Panc1 (cell line): ENCODE measurements at regions not wholly inside any gene's neighbourhood (a gene's known extent, or its start where the extent isn't known, plus 50 kb on each side); places are given as distances from the start of the nearest gene placed in this dataset.

Source experiments
- ATAC-seq: fragments of 200-7000 bp; cut with Tn5 transposase; 2 replicates; pipeline ENCODE4 v1.9.1; 2020; ENCODE audit warnings: mild to moderate bottlenecking, moderate library complexity
- BruUV-seq: library from RNA; stranded (reverse); fragments of 400-500 nt; replicated peaks from 2 replicates; lab custom pipeline; 2021; lab: Mats Ljungman, UMichigan
- CTCF ChIA-PET: fragments of 300-600 bp; sonication (Branson Sonifier 250); formaldehyde crosslinking; loops from one replicate; lab custom pipeline; 2022; ENCODE audit warnings: antibody characterized with exemption; lab: Charles Lee
- POLR2A ChIA-PET: fragments of 300-600 bp; sonication (Branson Sonifier 250); formaldehyde crosslinking; loops from one replicate; lab custom pipeline; 2022; ENCODE audit warnings: antibody characterized with exemption; lab: Charles Lee
- DNase-seq: peaks from one replicate; pipeline ENCODE4 v3.0.0-alpha.2; 2010; ENCODE audit warnings: low read depth, low spot score
- H3K27ac ChIP-seq: 2 replicates; pipeline ENCODE4 v1.5.1; 2011; ENCODE audit warnings: mild to moderate bottlenecking, low read length, inconsistent platforms
- H3K27me3 ChIP-seq: fragments of 200-500 bp; sonication (Bioruptor generic); 2 replicates; pipeline ENCODE4 v1.6.0; 2014; ENCODE audit warnings: low read length, inconsistent platforms; ENCODE audit not compliant: control insufficient read depth, insufficient read depth
- H3K36me3 ChIP-seq: fragments of 200-500 bp; sonication (Bioruptor generic); 2 replicates; pipeline ENCODE4 v1.5.1; 2014; ENCODE audit warnings: inconsistent platforms, mild to moderate bottlenecking, low read length, moderate library complexity; ENCODE audit not compliant: control insufficient read depth, insufficient read depth
- H3K4me1 ChIP-seq: 2 replicates; pipeline ENCODE4 v1.5.1; 2011; ENCODE audit warnings: inconsistent platforms, mild to moderate bottlenecking, low read length, moderate library complexity; ENCODE audit not compliant: control insufficient read depth, insufficient read depth
- H3K4me3 ChIP-seq, 2 experiments: 2 replicates each; pipeline ENCODE4 v1.5.1; 2011 to 2012; ENCODE audit warnings: low read depth in 2 of 2, low read length in 2 of 2, mild to moderate bottlenecking in 2 of 2, inconsistent platforms in 1 of 2, moderate library complexity in 1 of 2
- H3K9me3 ChIP-seq: fragments of 200-500 bp; sonication (Bioruptor generic); 2 replicates; pipeline ENCODE4 v1.5.1; 2014; ENCODE audit warnings: low read depth, mild to moderate bottlenecking, inconsistent platforms, low read length, moderate library complexity; ENCODE audit not compliant: control insufficient read depth, insufficient read depth
- CTCF ChIP-seq: fragments of 450-650 bp; IDR thresholded peaks from 2 replicates; pipeline ENCODE4 v1.5.1; 2017; ENCODE audit warnings: mild to moderate bottlenecking
- POLR2AphosphoS5 ChIP-seq: IDR thresholded peaks from 2 replicates; pipeline ENCODE4 v1.6.1; 2012; ENCODE audit warnings: mild to moderate bottlenecking, low read depth, low read length, moderate library complexity
- REST ChIP-seq, 2 experiments: IDR thresholded peaks; 2 replicates each; pipeline ENCODE4 v1.6.1; 2011 to 2012; ENCODE audit warnings: low read depth in 2 of 2, control low read depth in 1 of 2, low read length in 1 of 2, mild to moderate bottlenecking in 1 of 2, moderate library complexity in 1 of 2; ENCODE audit not compliant: insufficient read depth in 1 of 2
- SIN3A ChIP-seq: IDR thresholded peaks from 2 replicates; pipeline ENCODE4 v1.6.1; 2012; ENCODE audit warnings: low read depth, mild to moderate bottlenecking, low read length, moderate library complexity, borderline replicate concordance; ENCODE audit not compliant: insufficient read depth
- TCF7L2 ChIP-seq: IDR thresholded peaks from 2 replicates; pipeline ENCODE4 v1.6.1; 2011; ENCODE audit warnings: mild to moderate bottlenecking, low read depth, low read length, inconsistent platforms
- in situ Hi-C: cut with HindIII; loops from 2 replicates; pipeline ENCODE4 v1.10.0; 2016; ENCODE audit warnings: low sequenced_read_pairs, low pct_unique_long_range_greater_than_20kb
- intact Hi-C: fragments of 100-400 bp; cut with micrococcal nuclease; formaldehyde crosslinking; loops from one replicate; pipeline ENCODE4 v1.10.0; 2022; ENCODE audit not compliant: unreplicated experiment

GRCh38 chr2:107197594-107198294 is 311.8 kb upstream of the ST6GAL2 start:
- ChIA-PET CTCF (no interaction called here), POLR2A (no interaction called here)
- H3K36me3 ChIP-seq: no peaks in the 10 kb centered on the region
- in situ Hi-C loops: no loop called here
- TF ChIP-seq TCF7L2: no peak
- no peak for TF ChIP-seq REST (IDR thresholded peaks at IDR 0.05; ENCODE audit: insufficient read depth in 1 of 2, low read depth in 2 of 2, low read length in 1 of 2)
- no peak for TF ChIP-seq POLR2AphosphoS5
- TF ChIP-seq CTCF: no peak
- no peak for TF ChIP-seq SIN3A
- H3K4me1 ChIP-seq: no peaks in the 10 kb centered on the region
- DNase-seq: no peak
- no peak overlapping the region for H3K27ac ChIP-seq
- H3K9me3 ChIP-seq: no peaks in the 10 kb centered on the region
- intact Hi-C loops: no loop called here
- H3K4me3 ChIP-seq: no peak overlapping the region
- BruUV-seq: no TSS peak
- no peak for ATAC-seq
- H3K27me3 ChIP-seq: no peaks in the 10 kb centered on the region

GRCh38 chr2:107202962-107203591 is 317.1 kb upstream of the ST6GAL2 start:
- no peak overlapping the region for H3K27ac ChIP-seq

More at GRCh38 chr2:107202962-107203591, 317.1 kb upstream of the ST6GAL2 start:
- BruUV-seq: no TSS peak
- ATAC-seq (no peak), DNase-seq (no peak)
- CTCF ChIA-PET: no interaction called here
- H3K36me3 ChIP-seq: no peaks in the 10 kb centered on the region
- in situ Hi-C loops (no loop called here), intact Hi-C loops (no loop called here)
- H3K9me3 ChIP-seq: no peaks in the 10 kb centered on the region
- no peaks in the 10 kb centered on the region for H3K27me3 ChIP-seq
- H3K4me3 ChIP-seq: no peak overlapping the region
- POLR2A ChIA-PET: no interaction called here
- no peaks in the 10 kb centered on the region for H3K4me1 ChIP-seq
- TF ChIP-seq TCF7L2: no peak
- TF ChIP-seq REST (IDR thresholded peaks at IDR 0.05; ENCODE audit: insufficient read depth in 1 of 2, low read depth in 2 of 2, low read length in 1 of 2): no peak
- TF ChIP-seq SIN3A: no peak
- no peak for TF ChIP-seq POLR2AphosphoS5
- no peak for TF ChIP-seq CTCF
